B cell (primary cell): ENCODE measurements at regions not wholly inside any gene's neighbourhood (a gene's known extent, or its start where the extent isn't known, plus 50 kb on each side); places are given as distances from the start of the nearest gene placed in this dataset.

Experiments used
- ATAC-seq: fragments of 200-7000 bp; cut with Tn5 transposase; one replicate; pipeline ENCODE4 v1.10.0; 2021; ENCODE audit warnings: low read depth, mild to moderate bottlenecking, moderate number of reproducible peaks, moderate library complexity
- CTCF ChIA-PET: fragments of 350-600 bp; sonication (Branson Sonifier 250); formaldehyde crosslinking; loops from one replicate; lab custom pipeline; 2021; ENCODE audit warnings: antibody characterized with exemption, inconsistent platforms; lab: Charles Lee
- POLR2A ChIA-PET: fragments of 350-600 bp; sonication (Branson Sonifier 250); formaldehyde crosslinking; loops from one replicate; lab custom pipeline; 2021; ENCODE audit warnings: antibody characterized with exemption; lab: Charles Lee
- DNase-seq: peaks from one replicate; pipeline ENCODE4 v3.0.0; 2013
- H2AFZ ChIP-seq: 2 replicates; pipeline ENCODE4 v1.6.1; 2012; ENCODE audit warnings: mild to moderate bottlenecking, low read depth, low read length; ENCODE audit not compliant: insufficient read depth, poor library complexity, severe bottlenecking
- H3K27ac ChIP-seq, 2 donors: 1 replicate in 1 of 2; 2 replicates in 1 of 2; pipeline ENCODE4 v1.5.1; 2012 to 2013; ENCODE audit warnings: low read length in 2 of 2, mild to moderate bottlenecking in 2 of 2, moderate library complexity in 1 of 2
- H3K27me3 ChIP-seq, 4 experiments: fragments of 200-600 bp in 1 of 4; sonication (generic) in 1 of 4; replicated peaks in 1 of 4; 1 replicate in 2 of 4; 2 replicates in 2 of 4; pipeline versions ENCODE4 v1.6.1 to v1.7.0; 2013 to 2016; ENCODE audit warnings: low read length in 3 of 4, mild to moderate bottlenecking in 2 of 4, mixed read lengths in 1 of 4, moderate library complexity in 1 of 4; ENCODE audit not compliant: insufficient read depth in 4 of 4, control insufficient read depth in 3 of 4; ENCODE audit errors: control extremely low read depth in 1 of 4
- H3K36me3 ChIP-seq, 2 experiments: replicated peaks in 1 of 2; 1 replicate in 1 of 2; 2 replicates in 1 of 2; pipeline versions ENCODE4 v1.6.1 to v1.7.1; 2013; ENCODE audit warnings: low read length in 1 of 2; ENCODE audit not compliant: insufficient read depth in 2 of 2, control insufficient read depth in 1 of 2; ENCODE audit errors: control extremely low read depth in 1 of 2, extremely low read depth in 1 of 2
- H3K4me1 ChIP-seq, 2 donors: fragments of 200-600 bp in 1 of 2; sonication (generic) in 1 of 2; 1 replicate in 1 of 2; 2 replicates in 1 of 2; pipeline versions ENCODE4 v1.5.1 to v1.6.1; 2013 to 2017; ENCODE audit warnings: low read length in 2 of 2; ENCODE audit not compliant: control insufficient read depth in 2 of 2, insufficient read depth in 2 of 2
- H3K4me2 ChIP-seq: replicated peaks from 2 replicates; pipeline ENCODE3; 2012; ENCODE audit warnings: mild to moderate bottlenecking, low read depth, low read length; ENCODE audit not compliant: poor library complexity, severe bottlenecking
- H3K4me3 ChIP-seq, 5 experiments: fragments of 200-600 bp in 1 of 5; sonication (generic) in 1 of 5; 1 replicate in 3 of 5; 2 replicates in 2 of 5; pipeline versions ENCODE4 v1.5.1 to v1.7.0; 2011 to 2016; ENCODE audit warnings: low read length in 4 of 5, mild to moderate bottlenecking in 4 of 5, low read depth in 2 of 5, control low read depth in 1 of 5, moderate library complexity in 1 of 5; ENCODE audit not compliant: insufficient read depth in 1 of 5; ENCODE audit errors: control extremely low read depth in 1 of 5, extremely low read depth in 1 of 5
- H3K79me2 ChIP-seq: fragments of 200-600 bp; sonication (generic); one replicate; pipeline ENCODE4 v1.6.0; 2016; ENCODE audit warnings: low read length; ENCODE audit not compliant: control insufficient read depth, insufficient read depth
- H3K9ac ChIP-seq: fragments of 200-600 bp; sonication (generic); 2 replicates; pipeline ENCODE4 v1.6.1; 2017; ENCODE audit warnings: mild to moderate bottlenecking, low read length, moderate library complexity
- H3K9me3 ChIP-seq, 3 donors: one replicate each; pipeline versions ENCODE4 v1.6.1 to v1.7.1; 2013; ENCODE audit warnings: low read length in 2 of 3; ENCODE audit not compliant: control insufficient read depth in 2 of 3, insufficient read depth in 1 of 3; ENCODE audit errors: control extremely low read depth in 1 of 3
- H4K20me1 ChIP-seq: 2 replicates; pipeline ENCODE4 v1.6.0; 2012; ENCODE audit warnings: mild to moderate bottlenecking, low read length; ENCODE audit not compliant: insufficient read depth, control insufficient read depth, poor library complexity, severe bottlenecking
- H3K27ac Mint-ChIP-seq: one replicate; pipeline ENCODE4 v1.8.0; 2021; ENCODE audit warnings: mixed read lengths
- H3K27me3 Mint-ChIP-seq: one replicate; pipeline ENCODE4 v1.8.0; 2021; ENCODE audit warnings: mixed read lengths
- H3K4me1 Mint-ChIP-seq: one replicate; pipeline ENCODE4 v1.8.0; 2021; ENCODE audit warnings: mixed read lengths
- H3K4me3 Mint-ChIP-seq: one replicate; pipeline ENCODE4 v1.8.0; 2021; ENCODE audit warnings: mixed read lengths
- H3K9me3 Mint-ChIP-seq: one replicate; pipeline ENCODE4 v1.8.0; 2022; ENCODE audit warnings: mixed read lengths; ENCODE audit not compliant: insufficient read depth
- EZH2 ChIP-seq: IDR thresholded peaks from 2 replicates; pipeline ENCODE4 v1.6.1; 2012; ENCODE audit warnings: borderline replicate concordance, low read depth, mild to moderate bottlenecking, moderate library complexity, low read length; ENCODE audit not compliant: insufficient read depth, poor library complexity, severe bottlenecking
- WGBS: methylation state at CpG from one replicate; pipeline ENCODE4 v1.1.5; 2013; ENCODE audit warnings: missing lambda C conversion rate; ENCODE audit not compliant: insufficient coverage; 5-methylcytosine and 5-hydroxymethylcytosine counted together
- intact Hi-C: fragments of 100-400 bp; cut with micrococcal nuclease; formaldehyde crosslinking; loops from one replicate; pipeline ENCODE4 v1.10.0; 2022
- TF ChIP-seq, protein P1 (sequence below): fragments of 200-600 bp; IDR thresholded peaks from one replicate; pipeline ENCODE4 v1.8.0; 2022; ENCODE audit warnings: antibody characterized with exemption, mild to moderate bottlenecking

DNA sequence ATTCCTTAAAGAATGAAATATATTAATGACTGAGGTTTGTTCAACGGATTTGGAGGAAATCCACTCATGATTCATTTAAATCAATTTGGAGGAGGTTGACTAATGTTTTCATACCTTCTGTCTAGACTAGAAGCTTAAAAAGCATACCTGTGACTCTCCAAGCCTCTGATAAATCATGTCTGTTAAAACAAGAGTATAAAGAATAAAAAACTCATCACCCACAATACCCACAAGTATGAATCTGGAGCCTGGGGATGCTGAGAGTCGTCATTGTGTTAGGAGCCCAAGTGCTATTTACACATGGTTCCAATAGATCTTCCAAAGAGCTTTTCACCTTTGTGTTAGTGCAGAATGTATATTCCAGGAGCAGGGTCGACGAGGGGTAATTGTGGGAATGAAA lies 86.8 kb upstream of the ADAMTS20 start:
- intact Hi-C loops: no loop called here
- Histone ChIP-seq H3K9ac (no peak overlapping the region), H3K4me1 (no peaks in the 10 kb centered on the region), H2AFZ (no peak overlapping the region), H3K4me3 (no peak overlapping the region), H3K27ac (no peak overlapping the region), H3K36me3 (no peaks in the 10 kb centered on the region), H3K9me3 (peaks cover 0 to 1% (median 0%) of the 10 kb centered on the region in 3 donors), H3K27me3 (no peaks in the 10 kb centered on the region), H3K79me2 (no peaks in the 10 kb centered on the region), H3K4me2 (no peak overlapping the region), H4K20me1 (no peaks in the 10 kb centered on the region)
- CTCF ChIA-PET: no interaction called here
- H3K4me1 Mint-ChIP-seq: no peaks in the 10 kb centered on the region
- TF ChIP-seq EZH2: no peak
- TF ChIP-seq, protein P1, sequence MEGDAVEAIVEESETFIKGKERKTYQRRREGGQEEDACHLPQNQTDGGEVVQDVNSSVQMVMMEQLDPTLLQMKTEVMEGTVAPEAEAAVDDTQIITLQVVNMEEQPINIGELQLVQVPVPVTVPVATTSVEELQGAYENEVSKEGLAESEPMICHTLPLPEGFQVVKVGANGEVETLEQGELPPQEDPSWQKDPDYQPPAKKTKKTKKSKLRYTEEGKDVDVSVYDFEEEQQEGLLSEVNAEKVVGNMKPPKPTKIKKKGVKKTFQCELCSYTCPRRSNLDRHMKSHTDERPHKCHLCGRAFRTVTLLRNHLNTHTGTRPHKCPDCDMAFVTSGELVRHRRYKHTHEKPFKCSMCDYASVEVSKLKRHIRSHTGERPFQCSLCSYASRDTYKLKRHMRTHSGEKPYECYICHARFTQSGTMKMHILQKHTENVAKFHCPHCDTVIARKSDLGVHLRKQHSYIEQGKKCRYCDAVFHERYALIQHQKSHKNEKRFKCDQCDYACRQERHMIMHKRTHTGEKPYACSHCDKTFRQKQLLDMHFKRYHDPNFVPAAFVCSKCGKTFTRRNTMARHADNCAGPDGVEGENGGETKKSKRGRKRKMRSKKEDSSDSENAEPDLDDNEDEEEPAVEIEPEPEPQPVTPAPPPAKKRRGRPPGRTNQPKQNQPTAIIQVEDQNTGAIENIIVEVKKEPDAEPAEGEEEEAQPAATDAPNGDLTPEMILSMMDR: no peak
- H3K27ac Mint-ChIP-seq: no peak overlapping the region
- peaks cover 3% of the 10 kb centered on the region for H3K27me3 Mint-ChIP-seq
- no peaks in the 10 kb centered on the region for H3K9me3 Mint-ChIP-seq
- ATAC-seq (no peak), DNase-seq (no peak)
- H3K4me3 Mint-ChIP-seq: no peak overlapping the region
- WGBS: no CpG with 5 or more reads among the region's 4 CpGs
- POLR2A ChIA-PET: no interaction called here

GRCh38 chr12:43636725-43637463 lies 84.9 kb upstream of the ADAMTS20 start:
- H3K4me3 ChIP-seq: no peak overlapping the region
- ATAC-seq (no peak), DNase-seq (no peak)
- no peak overlapping the region for H2AFZ ChIP-seq
- no peaks in the 10 kb centered on the region for H3K36me3 ChIP-seq
- CTCF ChIA-PET: no interaction called here
- POLR2A ChIA-PET: no interaction called here
- Mint-ChIP-seq H3K4me3 (no peak overlapping the region), H3K27ac (no peak overlapping the region), H3K4me1 (no peaks in the 10 kb centered on the region), H3K27me3 (peaks cover 3% of the 10 kb centered on the region), H3K9me3 (no peaks in the 10 kb centered on the region)
- WGBS: no CpG with 5 or more reads among the region's 1 CpG
- H3K27me3 ChIP-seq: no peaks in the 10 kb centered on the region
- H3K27ac ChIP-seq: no peak overlapping the region
- no peaks in the 10 kb centered on the region for H4K20me1 ChIP-seq
- H3K4me1 ChIP-seq: no peaks in the 10 kb centered on the region
- H3K4me2 ChIP-seq: no peak overlapping the region
- H3K79me2 ChIP-seq: no peaks in the 10 kb centered on the region
- H3K9me3 ChIP-seq: peaks cover 0 to 1% (median 0%) of the 10 kb centered on the region in 3 donors
- intact Hi-C loops: no loop called here
- TF ChIP-seq, protein P1: no peak
- TF ChIP-seq EZH2: no peak
- no peak overlapping the region for H3K9ac ChIP-seq
